ENCODE measurements at regions not wholly inside any gene's neighbourhood (a gene's known extent, or its start where the extent isn't known, plus 50 kb on each side); places are given as distances from the start of the nearest gene placed in this dataset.

DNA sequence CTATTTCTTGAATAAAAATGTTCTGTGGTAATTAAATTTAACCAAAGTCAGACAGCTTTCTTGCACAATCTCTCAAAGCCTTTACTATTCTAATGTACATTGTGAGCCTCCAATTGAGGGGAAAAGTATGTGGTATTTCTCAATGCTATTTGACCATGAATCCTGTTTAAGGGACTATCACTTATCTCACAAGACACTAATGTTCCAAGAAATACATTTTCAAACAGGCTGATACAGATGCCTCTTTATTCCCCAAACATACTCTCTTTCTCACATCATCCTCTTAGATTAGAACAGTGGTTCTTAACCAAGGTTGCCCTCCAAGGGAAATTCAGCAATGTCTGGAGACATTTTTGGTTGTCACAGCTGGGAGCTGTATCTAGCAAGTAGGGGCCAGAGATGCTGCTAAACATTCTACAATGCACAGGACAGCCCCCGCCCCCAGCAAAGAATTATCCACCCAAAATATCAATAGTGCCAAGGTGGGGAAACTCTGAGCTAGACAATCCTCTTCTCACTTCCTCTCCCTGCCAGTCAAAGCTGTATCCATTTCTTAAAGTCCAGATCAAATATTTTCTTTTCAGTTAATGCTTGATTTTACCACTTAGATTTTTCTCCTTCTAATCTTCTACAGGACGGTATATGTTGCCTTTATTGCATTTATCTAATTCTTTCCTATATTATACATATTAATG is 129.2 kb upstream of the TRIM2 start:
- in situ Hi-C loops (cut with HindIII; ENCODE audit: low sequenced_read_pairs), result no loop called here
- DNase-seq (ENCODE audit: low spot score), result no peak

DNA sequence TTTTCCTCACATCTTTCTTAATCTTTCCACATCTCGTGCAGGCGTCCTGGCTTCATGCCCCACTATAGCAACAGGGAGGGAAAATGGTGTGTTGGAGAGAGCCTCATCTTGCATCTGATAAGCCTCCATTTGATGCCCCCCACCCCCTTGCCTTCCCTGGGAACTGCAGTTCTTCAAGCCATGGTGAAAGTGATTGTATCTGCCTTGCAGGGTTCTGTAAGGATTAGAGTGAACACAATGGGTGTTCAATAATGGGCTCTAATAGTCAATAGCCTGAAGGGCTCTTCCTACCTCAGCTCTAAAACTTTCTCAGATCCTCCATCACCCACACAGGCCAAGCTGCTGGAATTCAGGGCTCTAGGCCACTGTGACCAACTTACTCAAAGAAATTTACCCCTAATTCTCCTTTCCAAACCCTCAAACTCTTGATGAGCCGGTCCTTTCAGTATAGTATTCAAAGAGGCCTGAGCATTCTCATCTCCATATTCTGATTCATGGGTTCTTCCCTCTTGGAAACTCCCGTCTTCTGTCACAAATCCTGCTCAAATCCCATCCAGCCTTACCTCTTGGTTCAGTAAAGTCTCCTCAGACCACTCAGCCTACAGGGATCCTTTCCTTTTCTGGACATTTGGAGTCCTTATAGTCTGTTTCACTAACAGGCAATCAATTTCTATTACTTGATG is 128.3 kb upstream of the TRIM2 start:
- DNase-seq (ENCODE audit: low spot score), result no peak
- in situ Hi-C loops (cut with HindIII; ENCODE audit: low sequenced_read_pairs), result no loop called here

DNA sequence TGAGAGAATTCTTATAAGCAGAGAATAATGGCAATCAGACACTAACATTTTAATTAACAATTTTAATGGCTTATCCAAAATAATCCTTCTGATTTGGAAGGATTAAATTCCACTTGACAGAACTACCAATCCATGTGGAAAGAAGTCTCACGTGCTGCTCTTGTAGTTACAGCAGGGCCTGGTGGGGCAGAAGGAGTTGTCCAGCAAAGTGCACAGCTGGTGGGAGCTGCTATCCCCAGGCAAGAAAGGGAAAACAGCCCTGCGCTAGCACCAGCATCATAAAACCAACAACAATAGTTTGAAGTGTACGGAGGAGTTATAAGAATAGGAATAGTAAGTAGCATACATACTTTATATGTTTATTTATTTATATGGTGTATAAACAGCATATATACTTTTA is 127.4 kb upstream of the TRIM2 start:
- in situ Hi-C loops (cut with HindIII; ENCODE audit: low sequenced_read_pairs), result no loop called here
- no peak for DNase-seq (ENCODE audit: low spot score)

DNA sequence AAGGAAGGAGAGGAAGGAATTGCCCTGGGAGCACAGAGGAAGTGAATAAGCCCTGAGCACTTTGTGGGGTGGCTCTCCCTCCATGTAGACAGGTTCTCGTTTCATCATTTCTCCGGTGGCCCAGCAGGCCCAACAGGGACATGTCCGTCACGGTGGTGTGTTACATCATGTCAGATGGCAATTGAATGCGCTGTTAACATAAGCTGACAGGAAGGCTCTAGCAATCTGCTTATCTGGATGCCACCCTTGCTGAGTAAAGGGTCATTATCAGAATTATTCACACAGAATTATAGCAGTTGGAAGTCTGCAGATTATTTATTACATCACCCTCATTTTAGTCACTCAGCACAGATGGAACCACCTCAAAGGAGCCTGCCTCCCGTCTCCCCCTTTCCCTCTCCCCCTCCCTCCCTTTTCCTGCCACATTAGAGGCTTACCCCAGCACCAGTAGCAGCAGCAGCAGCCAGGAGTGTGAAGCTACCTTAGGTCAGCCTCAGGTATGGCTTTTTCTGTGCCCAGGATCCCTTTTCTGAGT is 124.3 kb upstream of the TRIM2 start:
- in situ Hi-C loops (cut with HindIII; ENCODE audit: low sequenced_read_pairs), result no loop called here
- DNase-seq (ENCODE audit: low spot score), result no peak

DNA sequence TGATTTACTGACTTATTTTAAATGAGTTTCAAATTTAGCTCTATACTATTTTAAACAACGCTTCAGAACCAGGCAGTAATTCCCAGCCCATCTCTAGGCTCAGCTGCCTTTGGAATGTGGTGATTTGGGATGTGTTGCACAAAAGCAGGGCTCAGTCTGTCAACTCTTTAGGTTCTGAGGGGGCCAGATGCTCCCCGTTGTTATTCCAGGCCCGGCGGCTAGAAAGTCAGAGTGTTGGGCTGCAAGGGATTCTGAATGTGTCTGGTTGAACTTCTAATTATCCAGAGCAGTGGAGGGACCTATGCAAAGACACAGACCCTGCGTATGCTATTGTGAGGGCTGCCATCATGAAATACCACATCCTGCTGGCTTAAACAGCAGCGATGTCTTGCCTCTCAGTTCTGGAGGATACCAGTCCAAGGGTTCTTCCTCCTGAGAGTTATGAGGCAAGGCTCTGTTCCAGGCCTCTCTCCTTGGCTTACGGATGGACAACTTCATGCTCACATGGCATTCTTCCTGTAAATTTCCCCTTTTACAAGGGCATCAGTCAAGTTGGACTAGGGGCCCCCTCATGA is 123.2 kb upstream of the TRIM2 start:
- in situ Hi-C loops (cut with HindIII; ENCODE audit: low sequenced_read_pairs), result no loop called here
- DNase-seq (ENCODE audit: low spot score), result no peak

DNA sequence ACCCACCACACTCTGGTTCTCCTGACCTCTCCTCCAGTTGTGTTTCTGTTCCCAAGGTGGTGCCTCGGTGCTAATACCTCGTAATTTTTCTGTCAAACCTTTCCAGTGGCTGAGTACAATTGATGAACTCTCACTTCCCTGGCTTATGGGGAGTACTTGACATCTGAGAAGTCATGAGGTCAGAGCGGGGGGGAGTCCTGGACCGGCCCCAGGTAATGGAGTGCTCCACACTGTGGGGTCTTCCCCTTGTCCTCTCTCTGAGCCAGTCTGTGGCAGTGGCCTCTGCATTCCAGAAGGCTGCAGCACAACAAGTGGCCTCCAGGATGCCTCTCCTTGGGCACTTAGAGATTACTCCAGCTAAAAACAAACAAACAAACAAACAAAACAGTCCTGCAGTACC is 122.5 kb upstream of the TRIM2 start:
- no peak for DNase-seq (ENCODE audit: low spot score)
- in situ Hi-C loops (cut with HindIII; ENCODE audit: low sequenced_read_pairs), result no loop called here

DNA sequence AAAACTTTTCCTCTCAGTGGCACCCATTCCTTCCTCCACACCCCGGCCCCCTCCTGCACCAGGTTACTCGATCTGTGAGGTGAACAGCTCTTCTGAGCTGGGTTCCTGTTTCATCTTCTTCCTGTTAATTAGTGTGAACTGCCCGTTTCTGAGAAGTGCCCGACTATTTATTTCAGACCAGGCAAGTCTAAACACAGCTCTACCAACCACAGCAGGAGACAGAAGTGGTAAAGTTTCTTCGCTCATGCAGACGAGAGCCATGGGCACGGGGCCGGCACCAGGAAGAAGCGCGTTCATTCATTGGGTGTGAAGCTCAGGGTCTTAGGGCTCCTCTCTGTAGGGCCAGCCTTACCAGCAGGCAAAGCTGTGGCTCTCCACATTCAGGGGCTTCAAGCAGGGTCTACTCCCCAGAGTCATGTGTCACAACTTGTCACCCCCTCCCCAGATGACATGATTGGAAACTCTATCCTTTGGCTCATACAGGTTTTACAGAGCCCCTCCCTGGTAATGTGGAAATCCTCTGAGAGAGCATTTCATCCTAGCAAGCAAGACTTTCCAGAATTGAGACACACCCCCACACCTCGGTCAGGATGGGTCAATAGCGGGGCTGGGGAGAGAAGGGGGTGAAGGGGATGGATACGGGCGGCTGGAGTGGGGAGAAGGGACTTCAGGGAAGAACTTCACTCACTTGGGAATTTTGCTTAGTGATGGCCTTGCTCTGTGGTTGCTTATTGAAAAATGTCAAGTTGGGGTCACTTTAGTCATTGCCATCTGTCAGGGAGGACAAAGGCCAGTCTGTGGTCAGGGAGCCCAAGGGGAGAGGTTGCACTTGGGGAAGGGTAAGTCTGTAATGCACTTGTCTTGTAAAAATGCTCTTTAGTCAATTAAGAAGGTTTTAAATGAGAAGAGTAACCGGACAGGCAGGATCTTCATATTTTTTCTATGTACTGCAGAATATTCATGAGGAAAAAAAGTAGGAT is 121.6 kb upstream of the TRIM2 start:
- no peak for DNase-seq (ENCODE audit: low spot score)
- in situ Hi-C loops (cut with HindIII; ENCODE audit: low sequenced_read_pairs), result no loop called here

DNA sequence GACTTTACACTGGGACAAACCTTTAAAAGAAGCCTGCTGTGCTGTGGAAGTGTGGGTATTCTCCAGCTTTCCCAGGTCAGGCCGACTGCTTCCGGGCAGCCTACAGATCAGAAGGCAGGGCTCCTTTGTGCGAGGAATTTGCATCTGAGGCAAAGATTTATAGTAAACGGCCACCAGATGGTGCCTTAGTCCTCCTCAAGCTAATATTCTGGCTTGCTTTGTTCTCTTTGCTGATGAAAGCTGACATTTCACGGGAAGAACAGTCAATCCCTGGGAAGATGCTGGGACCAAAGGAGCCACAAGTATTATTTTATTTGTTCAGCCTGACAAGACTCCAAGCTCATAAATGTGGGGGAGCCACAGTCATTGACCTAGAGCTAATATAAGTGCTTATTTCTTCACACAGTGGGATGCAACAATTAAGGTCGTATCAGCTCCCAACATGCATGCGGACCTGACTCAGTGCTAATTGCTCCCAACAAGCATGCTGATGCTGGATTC is 120.7 kb upstream of the TRIM2 start:
- in situ Hi-C loops (cut with HindIII; ENCODE audit: low sequenced_read_pairs), result no loop called here

DNA sequence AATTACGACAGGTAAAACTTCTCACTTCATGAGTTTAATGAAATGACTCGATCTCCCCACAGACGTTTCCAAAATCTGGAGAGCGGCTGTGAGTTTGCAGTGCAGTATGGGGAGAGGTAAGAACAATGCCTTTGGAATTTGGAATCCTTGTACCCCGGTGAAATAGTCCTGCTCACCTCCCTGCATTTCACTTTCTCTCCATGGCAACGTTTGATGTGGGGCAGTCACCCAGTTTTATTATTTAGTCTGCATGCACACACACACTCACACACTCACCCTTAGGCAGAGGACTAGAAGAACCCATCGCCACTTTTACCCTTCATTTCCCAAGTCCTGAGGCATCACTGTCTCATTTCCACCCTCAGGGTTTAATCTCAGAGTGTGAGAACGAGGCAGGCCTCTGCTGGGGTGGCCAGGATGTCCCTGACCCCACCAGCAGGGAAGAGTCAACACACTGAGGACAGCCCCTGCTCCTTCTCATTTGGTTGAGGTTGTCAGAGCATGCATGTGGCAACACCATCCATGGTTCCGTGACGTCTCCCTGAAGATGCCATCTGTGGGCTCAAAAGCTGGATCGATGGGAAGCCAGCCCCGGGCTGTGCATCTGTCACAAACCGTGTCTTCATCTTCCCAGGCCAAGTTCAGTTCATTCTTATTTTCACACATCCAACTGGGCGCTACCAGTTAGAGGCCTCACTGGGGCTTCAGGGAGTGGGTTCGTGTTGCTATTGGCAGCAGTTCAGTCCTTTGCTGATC is 119.8 kb upstream of the TRIM2 start:
- in situ Hi-C loops (cut with HindIII; ENCODE audit: low sequenced_read_pairs), result no loop called here
- DNase-seq (ENCODE audit: low spot score), result no peak

More for the DNA sequence above, 120.7 kb upstream of the TRIM2 start:
- DNase-seq (ENCODE audit: low spot score), result peak; percentile 90

DNA sequence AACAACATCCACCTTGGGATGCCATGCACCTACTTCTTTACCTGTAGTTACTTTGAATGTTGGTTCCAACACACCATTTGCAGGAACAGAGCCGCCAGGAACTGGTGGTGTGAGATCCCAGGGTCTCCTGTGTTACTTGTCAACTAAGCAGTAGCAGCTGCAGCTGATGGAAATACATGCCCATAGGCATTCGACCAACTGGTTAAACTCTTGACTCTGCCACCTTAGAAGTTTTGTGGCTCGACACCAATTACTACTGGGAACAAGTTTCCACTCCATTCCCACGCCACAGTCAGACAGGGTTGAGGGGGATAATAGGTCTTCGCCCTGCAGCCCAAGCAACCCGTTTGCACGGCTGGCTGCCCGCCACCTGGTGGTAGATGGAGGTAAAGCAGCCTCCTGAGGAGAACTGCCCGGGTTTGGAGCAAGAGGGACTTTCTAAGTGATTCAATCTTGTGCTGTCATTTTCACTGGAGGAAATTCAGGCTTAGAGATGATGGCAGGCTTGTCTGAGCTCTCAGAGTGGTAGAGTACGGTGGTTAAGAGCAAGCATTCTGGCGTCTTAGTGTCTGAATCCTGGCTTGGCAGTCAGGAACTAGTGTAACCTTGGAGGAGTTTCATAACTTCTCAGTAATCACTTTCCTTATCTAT is 119.1 kb upstream of the TRIM2 start:
- DNase-seq (ENCODE audit: low spot score), result peak; percentile 70
- in situ Hi-C loops (cut with HindIII; ENCODE audit: low sequenced_read_pairs), result no loop called here

DNA sequence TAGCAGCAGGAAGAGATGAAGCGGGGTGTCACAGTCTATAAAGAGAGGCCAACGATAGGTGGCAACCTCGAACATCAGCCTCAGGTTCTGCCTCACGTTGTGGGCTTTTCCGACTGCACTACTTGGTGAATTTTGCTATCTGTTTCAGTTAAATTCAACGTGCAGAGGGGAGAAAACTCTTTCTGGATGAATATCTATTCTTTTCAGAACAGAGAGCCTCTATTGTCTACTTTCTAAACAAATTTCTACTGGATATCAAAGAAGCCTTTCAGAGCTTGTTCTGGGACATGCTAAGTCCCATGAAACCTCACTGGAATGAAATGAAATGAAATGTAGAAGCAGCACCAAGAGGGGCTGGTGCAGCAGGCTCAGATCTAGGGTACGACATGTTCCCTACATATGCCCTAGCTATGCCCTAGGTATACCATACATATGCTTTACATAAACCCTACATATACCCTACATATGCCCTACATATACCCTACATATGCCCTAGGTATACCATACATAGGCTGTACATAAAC is 116.5 kb upstream of the TRIM2 start:
- no peak for DNase-seq (ENCODE audit: low spot score)
- in situ Hi-C loops (cut with HindIII; ENCODE audit: low sequenced_read_pairs), result no loop called here

DNA sequence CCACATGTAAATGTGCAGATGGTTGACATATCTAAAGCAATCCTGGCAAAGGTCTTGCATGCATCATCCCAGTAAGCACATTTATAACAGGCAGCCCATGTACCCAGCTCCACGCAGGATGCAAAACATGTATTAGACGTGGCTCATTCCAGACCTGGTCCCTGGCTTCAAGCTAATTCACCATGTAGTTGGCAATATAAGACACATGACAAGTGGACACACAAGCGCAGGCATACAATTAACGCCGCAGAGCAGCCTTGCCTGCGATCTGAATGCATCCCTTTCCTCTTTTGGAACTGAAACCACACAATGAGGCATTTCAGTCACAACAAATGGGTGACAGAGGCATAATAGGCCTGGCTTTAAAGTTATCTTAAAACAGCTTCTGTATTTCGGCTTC is 114.5 kb upstream of the TRIM2 start:
- in situ Hi-C loops (cut with HindIII; ENCODE audit: low sequenced_read_pairs), result no loop called here
- DNase-seq (ENCODE audit: low spot score), result no peak

DNA sequence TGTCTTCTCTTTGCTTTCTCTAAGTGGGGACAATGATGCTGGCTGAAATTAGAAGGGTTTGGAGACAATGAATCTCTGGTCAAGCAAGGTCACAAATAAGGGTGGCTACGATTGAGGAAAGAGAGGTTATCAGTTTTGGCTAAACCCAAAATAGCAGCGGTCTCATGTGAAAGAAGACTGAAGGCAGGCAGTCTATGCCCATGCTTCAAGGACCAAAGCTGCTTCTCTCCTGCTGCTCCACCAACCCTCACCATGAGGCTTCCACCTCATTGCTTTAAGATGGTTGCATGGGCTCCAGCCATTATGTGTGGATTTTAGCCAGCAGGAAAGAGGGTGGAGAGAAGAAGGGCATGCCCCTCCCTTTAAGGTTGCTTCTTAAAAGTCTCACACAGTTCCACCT is 114.1 kb upstream of the TRIM2 start:
- in situ Hi-C loops (cut with HindIII; ENCODE audit: low sequenced_read_pairs), result no loop called here
- no peak for DNase-seq (ENCODE audit: low spot score)

DNA sequence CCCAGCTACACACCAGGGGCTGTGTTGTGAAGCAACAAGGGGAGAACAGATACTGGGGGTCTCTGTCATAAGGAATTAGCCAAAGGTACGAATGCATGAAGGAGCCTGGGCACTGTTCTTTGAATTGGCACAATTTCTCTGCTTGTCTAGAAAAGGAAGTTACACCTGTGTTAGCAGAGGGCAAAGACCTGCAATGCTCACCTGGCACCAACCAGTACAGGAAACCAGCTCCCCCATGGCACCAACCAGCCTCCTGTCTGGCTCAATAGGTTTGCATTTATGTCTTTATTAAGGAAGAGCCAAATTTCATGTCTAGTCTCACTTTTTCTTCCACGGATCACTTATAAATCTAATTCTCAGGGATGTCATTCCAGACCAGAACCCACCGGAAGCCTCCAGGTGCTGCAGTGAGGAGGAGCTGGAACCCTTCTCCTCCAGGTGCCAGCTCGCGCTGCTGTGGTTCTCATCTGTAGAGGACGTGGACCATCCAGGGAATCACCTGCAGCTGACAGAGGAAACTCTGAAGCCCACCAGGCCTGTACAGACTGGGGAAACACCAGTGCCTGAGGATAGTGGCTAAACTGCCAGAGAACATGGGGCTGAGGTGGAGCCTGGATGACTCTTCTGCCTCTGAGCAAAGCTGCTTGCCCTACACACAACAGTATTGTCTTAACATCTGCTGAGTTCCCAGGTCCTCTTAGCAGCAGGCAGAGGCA is 113.4 kb upstream of the TRIM2 start:
- in situ Hi-C loops (cut with HindIII; ENCODE audit: low sequenced_read_pairs), result no loop called here
- no peak for DNase-seq (ENCODE audit: low spot score)

DNA sequence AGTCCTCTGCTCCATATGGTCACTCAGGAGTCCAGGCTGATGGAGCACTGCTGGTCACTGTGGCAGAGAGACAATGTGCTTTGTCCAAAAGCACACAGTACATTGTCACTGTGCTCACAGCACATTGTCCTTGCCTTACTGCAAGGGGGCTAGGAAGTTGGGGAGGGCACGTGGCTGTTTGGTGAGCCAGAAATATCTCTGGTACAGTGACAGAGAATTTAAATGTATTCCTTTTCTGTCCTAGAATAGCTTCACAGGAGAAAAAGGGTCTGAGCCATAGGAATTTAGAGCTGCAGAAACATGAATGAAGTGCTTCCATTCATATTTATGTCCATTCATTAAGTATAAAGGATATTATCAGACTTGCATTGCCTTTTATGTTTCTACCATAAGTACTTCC is 110.8 kb upstream of the TRIM2 start:
- DNase-seq (ENCODE audit: low spot score), result no peak
- in situ Hi-C loops (cut with HindIII; ENCODE audit: low sequenced_read_pairs), result no loop called here

DNA sequence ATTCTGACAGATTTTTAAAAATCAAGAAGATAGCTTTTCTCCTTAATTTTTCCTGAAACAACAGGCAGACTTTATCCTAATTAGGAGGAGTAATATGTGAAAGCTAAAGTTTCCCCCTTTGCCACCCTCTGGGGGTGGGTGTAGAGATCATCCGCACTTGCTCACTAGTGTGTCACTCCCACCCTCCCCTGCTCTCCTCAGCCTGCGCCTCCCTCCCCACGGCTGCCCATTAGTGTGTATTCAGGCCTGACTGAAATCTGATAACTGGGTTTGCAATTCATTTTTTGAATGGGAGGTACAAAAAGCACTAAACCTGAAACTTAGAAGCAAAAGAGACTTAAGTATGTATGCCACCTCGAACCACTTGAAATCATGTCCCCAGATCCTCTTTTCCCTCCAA is 110.4 kb upstream of the TRIM2 start:
- in situ Hi-C loops (cut with HindIII; ENCODE audit: low sequenced_read_pairs), result no loop called here
- DNase-seq (ENCODE audit: low spot score), result no peak

DNA sequence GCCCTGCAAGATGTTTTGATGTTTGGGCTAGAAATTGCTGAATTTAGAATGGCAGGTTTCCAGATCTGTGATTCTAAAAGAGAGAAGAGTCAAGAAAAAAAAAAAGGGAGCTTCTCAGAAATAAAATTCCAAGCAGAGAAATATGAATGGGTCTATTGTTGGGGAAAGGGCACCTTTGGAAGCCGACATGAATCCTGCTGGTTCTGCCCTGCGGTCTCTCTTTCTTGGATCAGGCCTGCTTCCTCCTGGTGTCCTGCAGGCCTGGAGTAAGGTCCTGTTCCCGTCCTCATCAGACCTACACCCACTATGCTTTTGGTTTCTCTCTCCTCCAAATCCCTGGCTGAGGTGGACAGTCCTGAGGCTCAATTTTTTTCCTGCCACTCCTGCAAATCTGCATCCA is 109.8 kb upstream of the TRIM2 start:
- in situ Hi-C loops (cut with HindIII; ENCODE audit: low sequenced_read_pairs), result no loop called here
- DNase-seq (ENCODE audit: low spot score), result no peak

Measured in G401 (cell line).